ENCODE measurements at regions not wholly inside any gene's neighbourhood (a gene's known extent, or its start where the extent isn't known, plus 50 kb on each side); places are given as distances from the start of the nearest gene placed in this dataset.
"Not testable (repeated sequence)": the region's sequence is repeated elsewhere in the genome, so short reads cannot be mapped to it uniquely, and the experiment has no call there.

DNA sequence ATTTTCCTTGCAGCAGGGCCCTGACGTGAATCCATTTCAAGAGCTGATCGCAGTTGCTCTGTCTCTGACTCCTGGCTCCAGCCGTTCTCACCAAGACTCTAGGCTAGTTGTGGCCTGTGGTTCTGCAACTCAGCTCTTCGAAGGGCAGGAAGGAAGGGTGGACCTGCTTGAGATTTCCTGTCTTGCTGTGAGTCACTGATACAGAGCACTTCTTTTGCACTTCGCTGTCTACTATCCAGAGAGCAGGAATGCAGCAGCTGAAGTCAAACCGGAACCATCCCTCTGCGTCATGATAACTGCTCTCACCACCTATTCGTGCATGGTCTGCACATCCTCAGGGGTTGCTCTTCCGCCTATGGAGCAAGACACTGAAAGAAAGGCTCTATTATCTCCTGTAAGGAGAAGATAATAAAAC is 59.7 kb downstream of the RAP2B start:
- peak; percentile 99 to 100 (median 99) for DNase-seq
- Histone ChIP-seq H3K27ac (ENCODE audit: insufficient read depth in 1 of 2, low read depth in 1 of 2, low read length in 2 of 2, poor library complexity in 1 of 2, severe bottlenecking in 2 of 2) (peak overlapping the region; percentile 84 to 97), H3K4me3 (ENCODE audit: control insufficient read depth in 1 of 7, extremely low read depth in 1 of 7, insufficient read depth in 4 of 7, low read depth in 2 of 7, low read length in 6 of 7) (peak overlapping the region in 4 of 7 experiments; percentile 21 to 55 (median 44)), H3K4me1 (ENCODE audit: control extremely low read depth in 1 of 4, control insufficient read depth in 4 of 4, insufficient read depth in 4 of 4, low read length in 3 of 4) (peaks cover 8 to 29% (median 23%) of the 10 kb centered on the region in 4 experiments), H3K36me3 (ENCODE audit: control insufficient read depth in 4 of 4, insufficient read depth in 4 of 4, low read length in 3 of 4) (no peaks in the 10 kb centered on the region), H3K27me3 (replicated peaks in 2 of 5; ENCODE audit: control insufficient read depth in 4 of 5, insufficient read depth in 5 of 5, low read length in 4 of 5) (no peaks in the 10 kb centered on the region), H3K9me3 (ENCODE audit: control extremely low read depth in 1 of 5, control insufficient read depth in 4 of 5, insufficient read depth in 2 of 5, low read depth in 1 of 5, low read length in 4 of 5) (no peaks in the 10 kb centered on the region)
- 0% methylated on average over 7 of the region's 9 CpGs for WGBS (ENCODE audit: insufficient coverage)
- ChIA-PET CTCF (interaction anchor here (1.1 to 5.1 kb wide), 4 partner anchors 12 to 55 kb away, joined by 3 to 36 read pairs (median 6); no protein-coding TSS in a partner anchor), POLR2A (interaction anchor here (0.8 to 1.1 kb wide), 4 partner anchors 10 to 61 kb away, joined by 3 to 5 read pairs (median 4); no protein-coding TSS in a partner anchor)

GRCh38 chr3:153226877-153227276 is 64.9 kb downstream of the RAP2B start:
- H3K4me3 ChIP-seq (ENCODE audit: control insufficient read depth in 1 of 7, extremely low read depth in 1 of 7, insufficient read depth in 4 of 7, low read depth in 2 of 7, low read length in 6 of 7); POLR2A ChIA-PET; H3K27me3 ChIP-seq (replicated peaks in 2 of 5; ENCODE audit: control insufficient read depth in 4 of 5, insufficient read depth in 5 of 5, low read length in 4 of 5); H3K36me3 ChIP-seq (ENCODE audit: control insufficient read depth in 4 of 4, insufficient read depth in 4 of 4, low read length in 3 of 4); H3K9me3 ChIP-seq (ENCODE audit: control extremely low read depth in 1 of 5, control insufficient read depth in 4 of 5, insufficient read depth in 2 of 5, low read depth in 1 of 5, low read length in 4 of 5); DNase-seq; H3K27ac ChIP-seq (ENCODE audit: insufficient read depth in 1 of 2, low read depth in 1 of 2, low read length in 2 of 2, poor library complexity in 1 of 2, severe bottlenecking in 2 of 2): not testable (repeated sequence)
- H3K4me1 ChIP-seq (ENCODE audit: control extremely low read depth in 1 of 4, control insufficient read depth in 4 of 4, insufficient read depth in 4 of 4, low read length in 3 of 4): peaks cover 0 to 10% (median 8%) of the 10 kb centered on the region in 4 experiments
- 90% methylated on average over 4 of the region's 5 CpGs for WGBS (ENCODE audit: insufficient coverage)
- CTCF ChIA-PET: interaction anchor here (0.8 kb wide), 1 partner anchor 43 kb away, joined by 3 read pairs; no protein-coding TSS in a partner anchor

DNA sequence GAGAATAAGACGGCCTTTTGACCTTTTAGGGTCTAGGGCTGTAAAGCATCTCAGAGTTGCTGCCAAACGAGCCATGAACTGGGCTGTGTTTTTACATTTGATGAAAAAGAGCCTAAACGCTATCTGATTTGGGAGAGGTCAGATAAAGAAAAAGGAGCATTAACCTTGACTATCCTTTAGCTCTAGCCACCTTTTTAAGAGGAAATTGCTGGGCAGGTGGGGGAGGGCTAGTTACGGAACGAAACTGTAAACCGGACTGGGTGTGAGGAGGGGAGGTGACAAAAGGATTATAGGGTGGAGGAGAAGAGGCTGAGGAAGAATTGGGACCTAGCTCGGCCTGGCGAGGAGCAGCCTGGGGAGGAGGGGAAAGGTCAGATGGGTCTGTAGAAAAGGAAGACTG is 68.4 kb downstream of the RAP2B start:
- H3K4me1 ChIP-seq (ENCODE audit: control extremely low read depth in 1 of 4, control insufficient read depth in 4 of 4, insufficient read depth in 4 of 4, low read length in 3 of 4); H3K4me3 ChIP-seq (ENCODE audit: control insufficient read depth in 1 of 7, extremely low read depth in 1 of 7, insufficient read depth in 4 of 7, low read depth in 2 of 7, low read length in 6 of 7); H3K36me3 ChIP-seq (ENCODE audit: control insufficient read depth in 4 of 4, insufficient read depth in 4 of 4, low read length in 3 of 4); H3K27me3 ChIP-seq (replicated peaks in 2 of 5; ENCODE audit: control insufficient read depth in 4 of 5, insufficient read depth in 5 of 5, low read length in 4 of 5); CTCF ChIA-PET; H3K9me3 ChIP-seq (ENCODE audit: control extremely low read depth in 1 of 5, control insufficient read depth in 4 of 5, insufficient read depth in 2 of 5, low read depth in 1 of 5, low read length in 4 of 5); DNase-seq; POLR2A ChIA-PET; H3K27ac ChIP-seq (ENCODE audit: insufficient read depth in 1 of 2, low read depth in 1 of 2, low read length in 2 of 2, poor library complexity in 1 of 2, severe bottlenecking in 2 of 2): not testable (repeated sequence)
- WGBS (ENCODE audit: insufficient coverage): 97% methylated on average over 5 of the region's 8 CpGs

DNA sequence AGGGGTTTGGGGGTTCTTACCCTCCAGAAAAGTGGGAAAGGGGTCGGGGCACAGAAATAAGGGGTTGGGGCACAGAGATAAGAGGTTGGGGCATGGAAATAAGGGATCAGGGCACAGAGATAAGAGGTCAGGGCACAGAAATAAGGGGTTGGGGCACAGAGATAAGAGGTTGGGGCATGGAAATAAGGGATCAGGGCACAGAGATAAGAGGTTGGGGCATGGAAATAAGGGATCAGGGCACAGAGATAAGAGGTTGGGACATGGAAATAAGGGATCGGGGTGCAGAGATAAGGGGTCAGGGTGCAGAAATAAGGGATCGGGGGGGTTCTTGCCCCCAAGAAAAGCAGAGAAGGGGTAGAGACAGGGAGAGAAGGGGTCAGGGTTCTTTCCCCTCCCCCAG is 69.2 kb downstream of the RAP2B start:
- DNase-seq; H3K36me3 ChIP-seq (ENCODE audit: control insufficient read depth in 4 of 4, insufficient read depth in 4 of 4, low read length in 3 of 4); H3K4me1 ChIP-seq (ENCODE audit: control extremely low read depth in 1 of 4, control insufficient read depth in 4 of 4, insufficient read depth in 4 of 4, low read length in 3 of 4); H3K27me3 ChIP-seq (replicated peaks in 2 of 5; ENCODE audit: control insufficient read depth in 4 of 5, insufficient read depth in 5 of 5, low read length in 4 of 5); H3K9me3 ChIP-seq (ENCODE audit: control extremely low read depth in 1 of 5, control insufficient read depth in 4 of 5, insufficient read depth in 2 of 5, low read depth in 1 of 5, low read length in 4 of 5); H3K4me3 ChIP-seq (ENCODE audit: control insufficient read depth in 1 of 7, extremely low read depth in 1 of 7, insufficient read depth in 4 of 7, low read depth in 2 of 7, low read length in 6 of 7); H3K27ac ChIP-seq (ENCODE audit: insufficient read depth in 1 of 2, low read depth in 1 of 2, low read length in 2 of 2, poor library complexity in 1 of 2, severe bottlenecking in 2 of 2); POLR2A ChIA-PET; CTCF ChIA-PET: not testable (repeated sequence)
- 71% methylated on average over 1 of the region's 3 CpGs for WGBS (ENCODE audit: insufficient coverage)

DNA sequence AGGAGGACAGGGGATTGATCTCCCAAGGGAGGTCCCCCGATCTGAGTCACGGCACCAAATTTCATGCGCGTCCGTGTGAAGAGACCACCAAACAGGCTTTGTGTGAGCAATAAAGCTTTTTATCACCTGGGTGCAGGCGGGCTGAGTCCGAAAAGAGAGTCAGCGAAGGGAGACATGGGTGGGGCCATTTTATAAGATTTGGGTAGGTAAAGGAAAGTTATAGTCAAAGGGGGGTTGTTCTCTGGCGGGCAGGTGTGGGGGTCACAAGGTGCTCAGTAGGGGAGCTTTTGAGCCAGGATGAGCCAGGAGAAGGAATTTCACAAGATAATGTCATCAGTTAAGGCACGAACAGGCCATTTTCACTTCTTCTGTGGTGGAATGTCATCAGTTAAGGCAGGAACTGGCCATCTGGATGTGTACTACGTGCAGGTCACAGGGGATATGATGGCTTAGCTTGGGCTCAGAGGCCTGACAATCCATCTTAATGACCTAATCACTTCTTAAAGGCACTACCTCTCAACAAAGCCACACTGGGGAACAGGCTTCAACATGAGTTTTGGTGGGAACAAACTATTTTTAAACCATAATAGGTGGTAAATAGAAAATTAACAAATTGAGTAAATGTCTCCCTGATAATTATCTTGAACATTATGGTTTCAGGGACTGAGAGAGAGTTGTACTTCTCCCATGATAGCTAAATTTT is 70.2 kb downstream of the RAP2B start:
- H3K36me3 ChIP-seq (ENCODE audit: control insufficient read depth in 4 of 4, insufficient read depth in 4 of 4, low read length in 3 of 4); POLR2A ChIA-PET; H3K4me1 ChIP-seq (ENCODE audit: control extremely low read depth in 1 of 4, control insufficient read depth in 4 of 4, insufficient read depth in 4 of 4, low read length in 3 of 4); H3K27me3 ChIP-seq (replicated peaks in 2 of 5; ENCODE audit: control insufficient read depth in 4 of 5, insufficient read depth in 5 of 5, low read length in 4 of 5); DNase-seq; H3K4me3 ChIP-seq (ENCODE audit: control insufficient read depth in 1 of 7, extremely low read depth in 1 of 7, insufficient read depth in 4 of 7, low read depth in 2 of 7, low read length in 6 of 7); H3K9me3 ChIP-seq (ENCODE audit: control extremely low read depth in 1 of 5, control insufficient read depth in 4 of 5, insufficient read depth in 2 of 5, low read depth in 1 of 5, low read length in 4 of 5); CTCF ChIA-PET; H3K27ac ChIP-seq (ENCODE audit: insufficient read depth in 1 of 2, low read depth in 1 of 2, low read length in 2 of 2, poor library complexity in 1 of 2, severe bottlenecking in 2 of 2): not testable (repeated sequence)
- 100% methylated on average over 3 of the region's 11 CpGs for WGBS (ENCODE audit: insufficient coverage)

GRCh38 chr3:153232851-153233271 is 70.8 kb downstream of the RAP2B start:
- WGBS (ENCODE audit: insufficient coverage): no CpG with 5 or more reads among the region's 3 CpGs
- no peak for DNase-seq
- Histone ChIP-seq H3K27ac (ENCODE audit: insufficient read depth in 1 of 2, low read depth in 1 of 2, low read length in 2 of 2, poor library complexity in 1 of 2, severe bottlenecking in 2 of 2) (no peak overlapping the region), H3K4me1 (ENCODE audit: control extremely low read depth in 1 of 4, control insufficient read depth in 4 of 4, insufficient read depth in 4 of 4, low read length in 3 of 4) (no peaks in the 10 kb centered on the region), H3K9me3 (ENCODE audit: control extremely low read depth in 1 of 5, control insufficient read depth in 4 of 5, insufficient read depth in 2 of 5, low read depth in 1 of 5, low read length in 4 of 5) (no peaks in the 10 kb centered on the region), H3K36me3 (ENCODE audit: control insufficient read depth in 4 of 4, insufficient read depth in 4 of 4, low read length in 3 of 4) (no peaks in the 10 kb centered on the region), H3K27me3 (replicated peaks in 2 of 5; ENCODE audit: control insufficient read depth in 4 of 5, insufficient read depth in 5 of 5, low read length in 4 of 5) (no peaks in the 10 kb centered on the region), H3K4me3 (ENCODE audit: control insufficient read depth in 1 of 7, extremely low read depth in 1 of 7, insufficient read depth in 4 of 7, low read depth in 2 of 7, low read length in 6 of 7) (no peak overlapping the region)
- ChIA-PET POLR2A (no interaction called here), CTCF (interaction anchor here (1.1 kb wide), 1 partner anchor 11 kb away, joined by 3 read pairs; no protein-coding TSS in a partner anchor)

DNA sequence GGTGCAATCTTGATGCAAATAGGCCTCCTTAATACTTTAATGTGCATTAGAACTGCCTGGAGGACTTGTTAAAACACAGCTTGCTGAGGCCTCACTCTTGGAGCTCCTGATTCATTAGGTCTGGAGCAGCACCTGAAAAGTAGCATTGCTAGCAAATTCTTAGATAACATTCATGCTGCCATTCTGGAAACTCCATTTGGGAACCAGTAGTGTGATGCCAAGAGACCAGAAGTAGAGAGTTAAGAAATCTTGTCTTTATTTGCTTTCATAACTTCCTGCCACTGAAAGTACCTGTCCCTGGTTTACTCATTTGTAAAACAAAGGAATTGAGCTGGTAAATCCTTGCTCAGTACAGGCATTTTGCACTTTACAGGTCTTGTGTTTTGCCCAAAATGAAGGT is 72.0 kb downstream of the RAP2B start:
- POLR2A ChIA-PET: no interaction called here
- no peaks in the 10 kb centered on the region for H3K4me1 ChIP-seq (ENCODE audit: control extremely low read depth in 1 of 4, control insufficient read depth in 4 of 4, insufficient read depth in 4 of 4, low read length in 3 of 4)
- H3K36me3 ChIP-seq (ENCODE audit: control insufficient read depth in 4 of 4, insufficient read depth in 4 of 4, low read length in 3 of 4): no peaks in the 10 kb centered on the region
- H3K27me3 ChIP-seq (replicated peaks in 2 of 5; ENCODE audit: control insufficient read depth in 4 of 5, insufficient read depth in 5 of 5, low read length in 4 of 5): no peaks in the 10 kb centered on the region
- DNase-seq: no peak
- no peak overlapping the region for H3K4me3 ChIP-seq (ENCODE audit: control insufficient read depth in 1 of 7, extremely low read depth in 1 of 7, insufficient read depth in 4 of 7, low read depth in 2 of 7, low read length in 6 of 7)
- CTCF ChIA-PET: interaction anchor here (1.1 to 1.4 kb wide), 2 partner anchors 11 to 12 kb away, joined by 3 to 6 read pairs; no protein-coding TSS in a partner anchor
- H3K27ac ChIP-seq (ENCODE audit: insufficient read depth in 1 of 2, low read depth in 1 of 2, low read length in 2 of 2, poor library complexity in 1 of 2, severe bottlenecking in 2 of 2): no peak overlapping the region
- H3K9me3 ChIP-seq (ENCODE audit: control extremely low read depth in 1 of 5, control insufficient read depth in 4 of 5, insufficient read depth in 2 of 5, low read depth in 1 of 5, low read length in 4 of 5): no peaks in the 10 kb centered on the region
